ENCODE measurements at regions not wholly inside any gene's neighbourhood (a gene's known extent, or its start where the extent isn't known, plus 50 kb on each side); places are given as distances from the start of the nearest gene placed in this dataset.

GRCh38 chr6:99114769-99115406 lies 167.1 kb upstream of the FBXL4 start:
- no peaks in the 10 kb centered on the region for H3K9me3 ChIP-seq (ENCODE audit: insufficient read depth in 2 of 2, low read depth in 1 of 2, low read length in 1 of 2)
- no peak overlapping the region for H3K18ac ChIP-seq (ENCODE audit: extremely low read depth, low read length)
- H2BK20ac ChIP-seq (ENCODE audit: low read length): no peak overlapping the region
- no peak overlapping the region for H3K9ac ChIP-seq (replicated peaks in 1 of 4; ENCODE audit: extremely low read depth in 1 of 4, low read depth in 3 of 4, low read length in 3 of 4)
- no peak overlapping the region for H3K23ac ChIP-seq (ENCODE audit: insufficient read length)
- no peak overlapping the region for H3K27ac ChIP-seq (ENCODE audit: low read depth, low read length)
- no peak overlapping the region for H2BK15ac ChIP-seq (ENCODE audit: low read length)
- no peak overlapping the region for H3K4me3 ChIP-seq (ENCODE audit: extremely low read depth in 1 of 4, insufficient read depth in 2 of 4, low read depth in 3 of 4, low read length in 4 of 4)
- H3K14ac ChIP-seq (ENCODE audit: insufficient read length): no peak overlapping the region
- H3K4ac ChIP-seq (replicated peaks; ENCODE audit: insufficient read length, low read depth, low read length): no peak overlapping the region
- H3K56ac ChIP-seq (replicated peaks; ENCODE audit: insufficient read length, low read depth, low read length): no peak overlapping the region
- H3K79me2 ChIP-seq (ENCODE audit: control insufficient read depth in 1 of 2, insufficient read depth in 2 of 2, low read length in 2 of 2): no peaks in the 10 kb centered on the region
- CTCF ChIA-PET (ENCODE audit: partially characterized antibody): interaction anchor here (0.6 to 2.3 kb wide), 5 partner anchors 12 to 226 kb away, joined by 3 to 6 read pairs (median 4); no protein-coding TSS in a partner anchor
- no peak overlapping the region for H2AFZ ChIP-seq (ENCODE audit: low read length)
- H4K91ac ChIP-seq (replicated peaks; ENCODE audit: insufficient read length, low read length): no peak overlapping the region
- H2BK5ac ChIP-seq (ENCODE audit: low read depth, low read length): no peak overlapping the region
- H3K4me2 ChIP-seq (ENCODE audit: insufficient read depth in 1 of 2, low read depth in 2 of 2, low read length in 2 of 2): no peak overlapping the region
- POLR2A ChIA-PET (ENCODE audit: partially characterized antibody): no interaction called here
- H4K8ac ChIP-seq (ENCODE audit: extremely low read depth, insufficient read depth, low read length): no peak overlapping the region
- no peak overlapping the region for H2BK12ac ChIP-seq (ENCODE audit: low read depth, low read length)
- no peak overlapping the region for H2BK120ac ChIP-seq (replicated peaks; ENCODE audit: low read depth, low read length)
- no peaks in the 10 kb centered on the region for H3K23me2 ChIP-seq (ENCODE audit: low read depth, low read length)
- H3K36me3 ChIP-seq (ENCODE audit: control insufficient read depth in 2 of 4, insufficient read depth in 4 of 4, low read length in 3 of 4): no peaks in the 10 kb centered on the region
- H3K4me1 ChIP-seq (replicated peaks in 1 of 4; ENCODE audit: control insufficient read depth in 3 of 4, insufficient read depth in 4 of 4, low read length in 3 of 4): no peaks in the 10 kb centered on the region
- H4K20me1 ChIP-seq (replicated peaks in 1 of 2; ENCODE audit: control insufficient read depth in 1 of 2, insufficient read depth in 2 of 2, low read length in 2 of 2): no peaks in the 10 kb centered on the region
- no peak for FAIRE-seq
- no peak overlapping the region for H2AK5ac ChIP-seq (ENCODE audit: low read depth, low read length)
- WGBS, 2 experiments (ENCODE audit: extremely low coverage in 1 of 2, insufficient coverage in 1 of 2, insufficient read length in 1 of 2, insufficient replicate concordance in 2 of 2, low coverage in 1 of 2, low lambda C conversion rate in 2 of 2, missing lambda C conversion rate in 1 of 2): 88% methylated on average over 5 of the region's 5 CpGs; no CpG with 5 or more reads in 1 of the 2 experiments
- no peaks in the 10 kb centered on the region for H3K27me3 ChIP-seq (replicated peaks in 1 of 4; ENCODE audit: control insufficient read depth in 3 of 4, extremely low read depth in 1 of 4, insufficient read depth in 3 of 4, low read length in 3 of 4)
- no peak for DNase-seq (ENCODE audit: low read depth in 1 of 2, low spot score in 2 of 2)
- no peaks in the 10 kb centered on the region for H3K79me1 ChIP-seq (ENCODE audit: low read depth, low read length)
- H4K5ac ChIP-seq (ENCODE audit: insufficient read length, low read depth, low read length): no peak overlapping the region
- TF ChIP-seq EZH2 (IDR thresholded peaks at IDR 0.05; ENCODE audit: low read depth, low read length, severe bottlenecking) (no peak), GTF2F1 (IDR thresholded peaks at IDR 0.05; ENCODE audit: borderline replicate concordance, low read depth, low read length) (no peak), CHD1 (IDR thresholded peaks at IDR 0.05; ENCODE audit: low read depth, low read length) (no peak), POU5F1 (IDR thresholded peaks at IDR 0.05; ENCODE audit: low read depth, low read length) (no peak), SIN3A (conservative IDR thresholded peaks at IDR 0.05 in 1 of 2, IDR thresholded peaks at IDR 0.05 in 1 of 2; ENCODE audit: low read depth in 1 of 2, low read length in 2 of 2) (no peak)
